RWPE1 (cell line): ENCODE measurements at regions not wholly inside any gene's neighbourhood (a gene's known extent, or its start where the extent isn't known, plus 50 kb on each side); places are given as distances from the start of the nearest gene placed in this dataset.

Experiments
- CTCF ChIA-PET: fragments of 350-600 bp; sonication (Branson Sonifier 250); formaldehyde crosslinking; extraction: SDS; loops from one replicate; lab custom pipeline; 2021; lab: Yijun Ruan, JAX
- POLR2A ChIA-PET: fragments of 400-600 bp; formaldehyde crosslinking; extraction: SDS; loops from one replicate; lab custom pipeline; 2020; ENCODE audit warnings: antibody characterized with exemption; ENCODE audit not compliant: low non-redundant PET; lab: Yijun Ruan, JAX
- DNase-seq: peaks from one replicate; pipeline ENCODE4 v3.0.0; 2012; ENCODE audit warnings: low spot score
- H3K27ac ChIP-seq: fragments of 450-650 bp; 2 replicates; pipeline ENCODE4 v1.5.1; 2017
- TF ChIP-seq, protein P1 (sequence below): fragments of 450-650 bp; conservative IDR thresholded peaks from 2 replicates; pipeline ENCODE4 v1.5.1; 2017; ENCODE audit warnings: low read depth, mild to moderate bottlenecking

DNA sequence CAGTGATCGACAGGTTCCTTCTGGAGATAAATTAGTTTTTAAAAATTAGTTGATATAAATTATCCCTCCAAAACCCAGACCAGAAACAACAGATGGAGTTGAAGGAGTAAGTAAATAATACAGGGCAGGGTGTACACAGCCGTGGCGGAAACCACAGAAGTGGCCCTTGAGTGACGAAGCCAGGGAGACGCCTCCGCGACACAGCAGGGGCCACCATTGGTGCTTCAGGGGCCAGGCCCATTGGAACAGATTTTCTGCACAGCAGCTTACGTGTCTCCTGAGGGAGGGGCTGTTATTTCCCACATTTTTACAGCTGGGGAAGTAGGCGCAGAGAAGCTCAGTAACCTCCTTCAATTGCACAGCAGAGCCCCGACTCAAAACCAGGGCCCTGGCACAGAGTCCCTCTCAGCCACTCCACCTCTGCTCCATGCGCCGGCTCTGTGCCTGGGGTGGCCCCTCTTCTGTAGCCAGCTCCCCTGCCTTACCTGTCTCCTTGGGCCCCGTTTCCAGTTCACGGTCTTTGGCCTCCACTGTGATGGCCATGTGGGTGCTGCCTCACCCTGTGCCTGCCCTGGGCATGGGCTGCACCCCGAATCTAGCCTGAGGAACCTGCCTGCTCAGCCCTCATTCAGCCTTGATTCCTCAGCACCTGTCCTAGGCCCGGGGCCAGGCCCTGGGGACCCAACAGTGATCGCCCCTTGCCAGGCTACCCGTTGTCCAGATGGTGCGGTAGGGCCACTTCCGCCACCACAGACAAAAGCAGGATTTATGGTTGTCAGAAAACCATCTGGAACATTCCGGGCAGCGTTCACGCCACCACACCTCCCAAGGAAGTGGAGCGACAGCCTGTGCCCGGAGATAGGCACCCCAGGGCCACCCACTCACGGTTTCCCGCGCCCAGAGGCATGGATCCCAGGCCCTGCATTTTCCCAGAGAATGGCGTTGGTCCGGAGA is 128.5 kb upstream of the GSE1 start:
- TF ChIP-seq, protein P1, sequence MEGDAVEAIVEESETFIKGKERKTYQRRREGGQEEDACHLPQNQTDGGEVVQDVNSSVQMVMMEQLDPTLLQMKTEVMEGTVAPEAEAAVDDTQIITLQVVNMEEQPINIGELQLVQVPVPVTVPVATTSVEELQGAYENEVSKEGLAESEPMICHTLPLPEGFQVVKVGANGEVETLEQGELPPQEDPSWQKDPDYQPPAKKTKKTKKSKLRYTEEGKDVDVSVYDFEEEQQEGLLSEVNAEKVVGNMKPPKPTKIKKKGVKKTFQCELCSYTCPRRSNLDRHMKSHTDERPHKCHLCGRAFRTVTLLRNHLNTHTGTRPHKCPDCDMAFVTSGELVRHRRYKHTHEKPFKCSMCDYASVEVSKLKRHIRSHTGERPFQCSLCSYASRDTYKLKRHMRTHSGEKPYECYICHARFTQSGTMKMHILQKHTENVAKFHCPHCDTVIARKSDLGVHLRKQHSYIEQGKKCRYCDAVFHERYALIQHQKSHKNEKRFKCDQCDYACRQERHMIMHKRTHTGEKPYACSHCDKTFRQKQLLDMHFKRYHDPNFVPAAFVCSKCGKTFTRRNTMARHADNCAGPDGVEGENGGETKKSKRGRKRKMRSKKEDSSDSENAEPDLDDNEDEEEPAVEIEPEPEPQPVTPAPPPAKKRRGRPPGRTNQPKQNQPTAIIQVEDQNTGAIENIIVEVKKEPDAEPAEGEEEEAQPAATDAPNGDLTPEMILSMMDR: no peak
- no peak overlapping the region for H3K27ac ChIP-seq
- no peak for DNase-seq
- ChIA-PET POLR2A (no interaction called here), CTCF (no interaction called here)

DNA sequence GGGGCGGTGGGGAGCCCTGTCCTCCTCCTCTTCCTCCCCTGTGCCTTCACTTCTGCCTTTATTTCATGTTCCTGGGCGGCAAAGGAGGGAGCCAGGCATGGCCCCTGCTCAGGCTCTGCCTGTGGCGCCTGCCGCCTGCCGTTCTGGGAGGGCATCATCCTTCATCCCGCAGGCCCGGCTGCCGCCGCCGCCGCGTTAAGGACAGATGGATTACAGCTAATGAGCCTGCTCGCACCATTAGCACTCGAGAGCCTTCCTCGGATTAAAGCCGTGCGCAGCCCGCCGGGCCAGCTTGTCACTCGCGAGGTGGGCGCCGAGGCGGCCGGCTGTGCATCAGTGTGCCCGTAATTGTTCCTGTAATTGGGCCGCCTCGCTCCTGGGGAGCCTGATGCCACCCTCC is 127.7 kb upstream of the GSE1 start:
- CTCF ChIA-PET: no interaction called here
- DNase-seq: no peak
- no peak overlapping the region for H3K27ac ChIP-seq
- TF ChIP-seq, protein P1: no peak
- POLR2A ChIA-PET: no interaction called here

DNA sequence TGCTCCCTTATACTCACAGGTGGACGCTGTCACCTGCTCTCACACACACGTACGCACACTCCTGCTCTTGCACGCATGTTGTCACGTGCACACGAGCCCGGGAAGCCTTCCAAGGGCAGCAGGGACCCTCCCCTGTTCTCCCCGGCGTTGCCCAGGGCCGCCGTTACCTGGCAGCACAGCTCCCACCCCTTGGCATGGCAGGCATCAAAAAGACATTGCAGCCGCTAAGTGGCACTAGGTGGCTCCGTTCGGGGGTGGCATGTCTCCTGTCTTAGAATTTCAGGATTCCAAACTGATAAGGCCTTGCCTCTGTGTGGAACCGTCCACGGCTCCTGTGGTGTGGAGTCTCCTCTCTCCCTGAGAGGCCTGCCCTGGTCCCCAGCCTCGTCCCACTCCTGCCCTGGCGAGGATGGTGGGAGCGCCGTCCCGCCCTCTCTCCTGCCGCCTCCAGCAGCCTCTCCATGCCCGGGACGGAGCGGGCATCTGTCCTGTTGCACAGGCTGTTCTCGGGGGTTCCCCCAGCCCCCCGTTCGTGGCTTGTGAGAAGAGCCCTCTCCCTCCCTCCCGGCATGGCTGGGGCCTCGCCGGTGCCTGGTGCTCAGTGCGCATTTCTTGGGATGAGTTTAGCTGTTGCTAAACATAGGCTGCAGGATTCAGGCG is 126.7 kb upstream of the GSE1 start:
- TF ChIP-seq, protein P1: no peak
- ChIA-PET CTCF (no interaction called here), POLR2A (no interaction called here)
- DNase-seq: no peak
- no peak overlapping the region for H3K27ac ChIP-seq

DNA sequence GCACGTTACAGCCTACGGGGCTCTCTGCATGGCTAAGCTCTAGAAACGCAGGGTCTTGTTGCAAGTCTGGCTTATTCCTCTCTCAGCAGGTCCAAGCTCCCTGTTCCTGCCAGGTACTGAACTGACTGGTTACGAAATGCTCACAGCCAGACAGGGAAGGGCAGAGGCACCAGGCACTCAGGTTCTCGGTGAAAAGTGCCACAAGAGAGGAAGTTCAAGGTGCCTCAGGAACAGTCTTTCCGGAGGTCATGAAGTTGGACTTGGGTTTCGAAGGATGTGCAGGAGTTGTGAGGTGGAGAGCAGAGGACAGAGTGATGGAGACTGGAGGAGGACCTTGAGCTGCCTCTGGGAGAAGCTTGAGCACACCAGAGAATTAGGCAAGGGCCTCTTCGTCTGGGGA is 124.7 kb upstream of the GSE1 start:
- ChIA-PET POLR2A (no interaction called here), CTCF (interaction anchor here (0.7 kb wide), 2 partner anchors 97 to 119 kb away, joined by 4 to 7 read pairs; no protein-coding TSS in a partner anchor)
- no peak overlapping the region for H3K27ac ChIP-seq
- DNase-seq: no peak
- TF ChIP-seq, protein P1: no peak

DNA sequence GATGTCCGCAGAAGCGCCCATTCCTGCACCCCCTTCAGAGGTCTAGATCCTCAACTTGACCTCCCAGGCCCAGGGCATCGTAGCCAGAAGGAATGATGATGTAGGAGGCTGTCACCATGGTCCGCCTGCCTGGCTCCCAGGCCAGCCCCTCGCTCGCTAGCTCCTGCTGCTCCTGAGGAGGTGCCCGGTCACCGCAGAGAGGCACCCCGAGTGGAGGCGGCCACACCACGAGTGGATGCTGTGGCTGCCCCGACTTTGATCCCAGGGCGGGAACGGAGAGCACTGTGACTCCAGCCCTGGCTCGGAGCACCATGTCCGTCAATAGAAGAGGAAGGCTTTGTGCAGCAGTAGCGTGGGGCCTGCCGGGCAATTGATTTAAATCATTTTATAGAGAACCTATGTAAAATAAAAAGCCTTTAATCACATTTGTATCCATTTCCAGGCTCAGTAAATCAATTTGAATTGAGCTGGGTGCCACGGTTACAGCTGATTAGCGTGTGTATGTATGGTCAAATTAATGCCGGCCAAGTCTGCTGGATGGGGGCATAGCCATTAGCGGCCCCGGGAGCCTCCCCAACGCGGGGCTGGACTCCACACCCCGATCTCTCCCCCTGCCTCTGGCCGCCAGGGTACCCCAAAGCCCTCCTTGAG is 122.6 kb upstream of the GSE1 start:
- no peak overlapping the region for H3K27ac ChIP-seq
- DNase-seq: no peak
- ChIA-PET CTCF (no interaction called here), POLR2A (no interaction called here)
- TF ChIP-seq, protein P1: no peak
